HG02759 (cell line): ENCODE measurements at regions not wholly inside any gene's neighbourhood (a gene's known extent, or its start where the extent isn't known, plus 50 kb on each side); places are given as distances from the start of the nearest gene placed in this dataset.
"Not testable (repeated sequence)": the region's sequence is repeated elsewhere in the genome, so short reads cannot be mapped to it uniquely, and the experiment has no call there.

Experiments
- ATAC-seq: cut with Tn5 transposase; IDR thresholded peaks from one replicate; pipeline ENCODE4 v1.9.1; 2021; ENCODE audit warnings: mild to moderate bottlenecking, moderate library complexity; ENCODE audit not compliant: unreplicated experiment

- no peak for ATAC-seq
Measured at GRCh38 chr6:14582749-14583148, 465.2 kb downstream of the CD83 start.

- no peak for ATAC-seq
Measured at GRCh38 chr6:14583826-14584225, 466.3 kb downstream of the CD83 start.

- ATAC-seq = no peak
Measured at GRCh38 chr6:14584450-14584849, 466.9 kb downstream of the CD83 start.

- no peak for ATAC-seq
Measured at GRCh38 chr6:14585689-14586088, 468.1 kb downstream of the CD83 start.

- no peak for ATAC-seq
Measured at GRCh38 chr6:14589175-14589574, 471.6 kb downstream of the CD83 start.

GRCh38 chr6:14590586-14590985, 473.0 kb downstream of the CD83 start:
- no peak for ATAC-seq

- no peak for ATAC-seq
Measured at GRCh38 chr6:14591998-14592397, 474.4 kb downstream of the CD83 start.

GRCh38 chr6:14593286-14593685, 475.7 kb downstream of the CD83 start:
- no peak for ATAC-seq

- ATAC-seq = no peak
Measured at GRCh38 chr6:14595751-14596150, 478.2 kb downstream of the CD83 start.

GRCh38 chr6:14596410-14596809, 478.8 kb downstream of the CD83 start:
- no peak for ATAC-seq

- ATAC-seq = no peak
Measured at GRCh38 chr6:14597090-14597489, 479.5 kb downstream of the CD83 start.

GRCh38 chr6:14598017-14598864, 480.7 kb downstream of the CD83 start:
- no peak for ATAC-seq

GRCh38 chr6:14600306-14600705, 482.7 kb downstream of the CD83 start:
- ATAC-seq = not testable (repeated sequence)

GRCh38 chr6:14601490-14601889, 483.9 kb downstream of the CD83 start:
- ATAC-seq = no peak

- ATAC-seq = no peak
Measured at GRCh38 chr6:14606353-14606752, 488.8 kb downstream of the CD83 start.

GRCh38 chr6:14610141-14610540, 492.6 kb downstream of the CD83 start:
- ATAC-seq = no peak

GRCh38 chr6:14612016-14612980, 494.7 kb downstream of the CD83 start:
- no peak for ATAC-seq

GRCh38 chr6:14614631-14615030, 497.1 kb downstream of the CD83 start:
- ATAC-seq = no peak

GRCh38 chr6:14616656-14617055, 499.1 kb downstream of the CD83 start:
- no peak for ATAC-seq

- no peak for ATAC-seq
Measured at GRCh38 chr6:14618759-14619418, 501.3 kb downstream of the CD83 start.

GRCh38 chr6:14619419-14619781, 501.8 kb downstream of the CD83 start:
- no peak for ATAC-seq
